Neural crest cell (in vitro differentiated cells): ENCODE measurements at regions not wholly inside any gene's neighbourhood (a gene's known extent, or its start where the extent isn't known, plus 50 kb on each side); places are given as distances from the start of the nearest gene placed in this dataset.

Experiments used
- DNase-seq: peaks from one replicate; pipeline ENCODE4 v3.0.0; 2021; ENCODE audit warnings: low read depth, mixed read lengths, low spot score
- H3K27ac Mint-ChIP-seq: one replicate; pipeline ENCODE4 v1.8.0; 2021; ENCODE audit warnings: mild to moderate bottlenecking, mixed read lengths; ENCODE audit not compliant: unreplicated experiment
- H3K27me3 Mint-ChIP-seq: 2 replicates; pipeline ENCODE4 v1.8.0; 2021; ENCODE audit warnings: low read depth, mild to moderate bottlenecking, mixed read lengths
- H3K36me3 Mint-ChIP-seq: 2 replicates; pipeline ENCODE4 v1.8.0; 2021; ENCODE audit warnings: low read depth, mild to moderate bottlenecking, mixed read lengths
- H3K4me1 Mint-ChIP-seq: 2 replicates; pipeline ENCODE4 v1.8.0; 2021; ENCODE audit warnings: mixed read lengths
- H3K4me3 Mint-ChIP-seq: one replicate; pipeline ENCODE4 v1.8.0; 2021; ENCODE audit warnings: mild to moderate bottlenecking, mixed read lengths
- H3K9me3 Mint-ChIP-seq: 2 replicates; pipeline ENCODE4 v1.8.0; 2021; ENCODE audit warnings: mixed read lengths
- CTCF ChIP-seq: fragments of 200-600 bp; sonication (generic); conservative IDR thresholded peaks from 2 replicates; pipeline ENCODE4 v1.5.0; 2021; ENCODE audit warnings: antibody characterized with exemption, mild to moderate bottlenecking

GRCh38 chr5:135719428-135720063 lies 114.9 kb upstream of the SLC25A48 start:
- Mint-ChIP-seq H3K27ac (no peak overlapping the region), H3K9me3 (no peaks in the 10 kb centered on the region), H3K4me1 (peaks cover 15% of the 10 kb centered on the region), H3K4me3 (no peak overlapping the region), H3K36me3 (no peaks in the 10 kb centered on the region), H3K27me3 (peaks cover 49% of the 10 kb centered on the region)
- no peak for DNase-seq
- TF ChIP-seq CTCF, result no peak

- no peaks in the 10 kb centered on the region for H3K36me3 Mint-ChIP-seq
- no peaks in the 10 kb centered on the region for H3K9me3 Mint-ChIP-seq
- H3K27me3 Mint-ChIP-seq, result peaks cover 49% of the 10 kb centered on the region
- no peak overlapping the region for H3K27ac Mint-ChIP-seq
- TF ChIP-seq CTCF, result no peak
- no peak for DNase-seq
- H3K4me1 Mint-ChIP-seq, result peaks cover 12% of the 10 kb centered on the region
- no peak overlapping the region for H3K4me3 Mint-ChIP-seq
Observed at GRCh38 chr5:135718651-135719050, 115.8 kb upstream of the SLC25A48 start.

- Mint-ChIP-seq H3K27me3 (peaks cover 49% of the 10 kb centered on the region), H3K9me3 (no peaks in the 10 kb centered on the region), H3K4me3 (no peak overlapping the region), H3K4me1 (peaks cover 7% of the 10 kb centered on the region), H3K36me3 (no peaks in the 10 kb centered on the region), H3K27ac (no peak overlapping the region)
- no peak for DNase-seq
- no peak for TF ChIP-seq CTCF
Observed at GRCh38 chr5:135718151-135718550, 116.3 kb upstream of the SLC25A48 start.

- Mint-ChIP-seq H3K27ac (no peak overlapping the region), H3K4me3 (no peak overlapping the region), H3K9me3 (no peaks in the 10 kb centered on the region), H3K36me3 (no peaks in the 10 kb centered on the region), H3K4me1 (peaks cover 4% of the 10 kb centered on the region), H3K27me3 (peaks cover 51% of the 10 kb centered on the region)
- no peak for TF ChIP-seq CTCF
- DNase-seq, result no peak
Observed at GRCh38 chr5:135715267-135716055, 119.0 kb upstream of the SLC25A48 start.

- Mint-ChIP-seq H3K27me3 (peaks cover 50% of the 10 kb centered on the region), H3K27ac (no peak overlapping the region), H3K4me1 (peaks cover 4% of the 10 kb centered on the region), H3K36me3 (no peaks in the 10 kb centered on the region), H3K9me3 (no peaks in the 10 kb centered on the region), H3K4me3 (no peak overlapping the region)
- DNase-seq, result no peak
- no peak for TF ChIP-seq CTCF
Observed at GRCh38 chr5:135714126-135714894, 120.2 kb upstream of the SLC25A48 start.
